ENCODE measurements at regions not wholly inside any gene's neighbourhood (a gene's known extent, or its start where the extent isn't known, plus 50 kb on each side); places are given as distances from the start of the nearest gene placed in this dataset.

DNA sequence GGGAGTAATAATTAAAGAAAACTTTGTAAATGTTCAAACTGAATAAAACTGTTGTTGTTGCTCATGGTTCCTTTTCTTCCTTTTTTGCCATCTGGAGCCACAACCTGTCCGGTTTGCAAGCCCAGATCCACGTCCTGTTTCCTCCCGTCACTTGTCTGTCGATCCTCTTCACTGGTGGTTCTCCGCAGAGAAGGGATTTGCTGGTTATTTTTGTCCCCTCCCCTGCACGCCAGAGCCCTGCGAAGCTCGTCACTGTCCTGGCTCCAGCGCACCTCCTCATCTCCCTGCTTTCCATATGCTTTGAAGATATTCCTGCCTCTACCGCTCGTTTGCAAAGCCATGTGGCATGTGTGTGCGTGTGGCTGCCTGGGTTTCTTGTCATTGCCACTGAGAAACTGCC, 461.4 kb downstream of the RNF144A start:
- TF ChIP-seq, protein P1, sequence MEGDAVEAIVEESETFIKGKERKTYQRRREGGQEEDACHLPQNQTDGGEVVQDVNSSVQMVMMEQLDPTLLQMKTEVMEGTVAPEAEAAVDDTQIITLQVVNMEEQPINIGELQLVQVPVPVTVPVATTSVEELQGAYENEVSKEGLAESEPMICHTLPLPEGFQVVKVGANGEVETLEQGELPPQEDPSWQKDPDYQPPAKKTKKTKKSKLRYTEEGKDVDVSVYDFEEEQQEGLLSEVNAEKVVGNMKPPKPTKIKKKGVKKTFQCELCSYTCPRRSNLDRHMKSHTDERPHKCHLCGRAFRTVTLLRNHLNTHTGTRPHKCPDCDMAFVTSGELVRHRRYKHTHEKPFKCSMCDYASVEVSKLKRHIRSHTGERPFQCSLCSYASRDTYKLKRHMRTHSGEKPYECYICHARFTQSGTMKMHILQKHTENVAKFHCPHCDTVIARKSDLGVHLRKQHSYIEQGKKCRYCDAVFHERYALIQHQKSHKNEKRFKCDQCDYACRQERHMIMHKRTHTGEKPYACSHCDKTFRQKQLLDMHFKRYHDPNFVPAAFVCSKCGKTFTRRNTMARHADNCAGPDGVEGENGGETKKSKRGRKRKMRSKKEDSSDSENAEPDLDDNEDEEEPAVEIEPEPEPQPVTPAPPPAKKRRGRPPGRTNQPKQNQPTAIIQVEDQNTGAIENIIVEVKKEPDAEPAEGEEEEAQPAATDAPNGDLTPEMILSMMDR (IDR thresholded peaks at IDR 0.05) = no peak
- TF ChIP-seq FOSL2 (IDR thresholded peaks at IDR 0.05) = no peak
- TF ChIP-seq FOSL2 (CRISPR knock-in tag; IDR thresholded peaks at IDR 0.05) = no peak
- no peak for TF ChIP-seq HEYL (CRISPR knock-in tag; IDR thresholded peaks at IDR 0.05)
- TF ChIP-seq SMC3 (IDR thresholded peaks at IDR 0.05) = no peak
- TF ChIP-seq HOXA7 (CRISPR knock-in tag; IDR thresholded peaks at IDR 0.05) = no peak
- TF ChIP-seq ESRRA (IDR thresholded peaks at IDR 0.05; ENCODE audit: borderline replicate concordance, low read length) = no peak
- no peak for TF ChIP-seq POLR2A (IDR thresholded peaks at IDR 0.05; ENCODE audit: low read length)
- TF ChIP-seq, protein P2, sequence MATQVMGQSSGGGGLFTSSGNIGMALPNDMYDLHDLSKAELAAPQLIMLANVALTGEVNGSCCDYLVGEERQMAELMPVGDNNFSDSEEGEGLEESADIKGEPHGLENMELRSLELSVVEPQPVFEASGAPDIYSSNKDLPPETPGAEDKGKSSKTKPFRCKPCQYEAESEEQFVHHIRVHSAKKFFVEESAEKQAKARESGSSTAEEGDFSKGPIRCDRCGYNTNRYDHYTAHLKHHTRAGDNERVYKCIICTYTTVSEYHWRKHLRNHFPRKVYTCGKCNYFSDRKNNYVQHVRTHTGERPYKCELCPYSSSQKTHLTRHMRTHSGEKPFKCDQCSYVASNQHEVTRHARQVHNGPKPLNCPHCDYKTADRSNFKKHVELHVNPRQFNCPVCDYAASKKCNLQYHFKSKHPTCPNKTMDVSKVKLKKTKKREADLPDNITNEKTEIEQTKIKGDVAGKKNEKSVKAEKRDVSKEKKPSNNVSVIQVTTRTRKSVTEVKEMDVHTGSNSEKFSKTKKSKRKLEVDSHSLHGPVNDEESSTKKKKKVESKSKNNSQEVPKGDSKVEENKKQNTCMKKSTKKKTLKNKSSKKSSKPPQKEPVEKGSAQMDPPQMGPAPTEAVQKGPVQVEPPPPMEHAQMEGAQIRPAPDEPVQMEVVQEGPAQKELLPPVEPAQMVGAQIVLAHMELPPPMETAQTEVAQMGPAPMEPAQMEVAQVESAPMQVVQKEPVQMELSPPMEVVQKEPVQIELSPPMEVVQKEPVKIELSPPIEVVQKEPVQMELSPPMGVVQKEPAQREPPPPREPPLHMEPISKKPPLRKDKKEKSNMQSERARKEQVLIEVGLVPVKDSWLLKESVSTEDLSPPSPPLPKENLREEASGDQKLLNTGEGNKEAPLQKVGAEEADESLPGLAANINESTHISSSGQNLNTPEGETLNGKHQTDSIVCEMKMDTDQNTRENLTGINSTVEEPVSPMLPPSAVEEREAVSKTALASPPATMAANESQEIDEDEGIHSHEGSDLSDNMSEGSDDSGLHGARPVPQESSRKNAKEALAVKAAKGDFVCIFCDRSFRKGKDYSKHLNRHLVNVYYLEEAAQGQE (IDR thresholded peaks at IDR 0.05) = no peak
- TF ChIP-seq RARB (CRISPR knock-in tag; IDR thresholded peaks at IDR 0.05) = no peak
- TF ChIP-seq, protein P3, sequence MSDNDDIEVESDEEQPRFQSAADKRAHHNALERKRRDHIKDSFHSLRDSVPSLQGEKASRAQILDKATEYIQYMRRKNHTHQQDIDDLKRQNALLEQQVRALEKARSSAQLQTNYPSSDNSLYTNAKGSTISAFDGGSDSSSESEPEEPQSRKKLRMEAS (IDR thresholded peaks at IDR 0.05) = no peak
